ENCODE measurements at regions not wholly inside any gene's neighbourhood (a gene's known extent, or its start where the extent isn't known, plus 50 kb on each side); places are given as distances from the start of the nearest gene placed in this dataset.

GRCh38 chrX:97835969-97836368, 952.3 kb downstream of the RPA4 start:
- TF ChIP-seq CTCF (conservative IDR thresholded peaks at IDR 0.05; ENCODE audit: low read depth, low read length), result no peak
- no peak for TF ChIP-seq EZH2phosphoT487 (IDR thresholded peaks at IDR 0.05; ENCODE audit: borderline replicate concordance, low read length)
- TF ChIP-seq EZH2 (IDR thresholded peaks at IDR 0.05; ENCODE audit: low read length, unreplicated experiment), result no peak
